Epithelial cell of esophagus (primary cell): ENCODE measurements at regions not wholly inside any gene's neighbourhood (a gene's known extent, or its start where the extent isn't known, plus 50 kb on each side); places are given as distances from the start of the nearest gene placed in this dataset.

Experiments used
- DNase-seq: peaks from one replicate; pipeline ENCODE4 v3.0.0; 2010; ENCODE audit warnings: low read depth
- H3K4me3 ChIP-seq: 2 replicates; pipeline ENCODE4 v1.5.1; 2011; ENCODE audit warnings: mild to moderate bottlenecking, low read length, control low read depth
- CTCF ChIP-seq: IDR thresholded peaks from 2 replicates; pipeline ENCODE4 v1.5.1; 2011; ENCODE audit warnings: low read depth, mild to moderate bottlenecking, low read length, control low read depth, inconsistent platforms; ENCODE audit not compliant: insufficient read depth; ENCODE audit errors: missing control alignments

- no peak for DNase-seq
- no peak overlapping the region for H3K4me3 ChIP-seq
- TF ChIP-seq CTCF = no peak
These were observed 1120.2 kb downstream of the ARAP2 start for GRCh38 chr4:35124106-35124505.

- DNase-seq = peak; percentile 48
- TF ChIP-seq CTCF = no peak
- no peak overlapping the region for H3K4me3 ChIP-seq
These were observed 1118.2 kb downstream of the ARAP2 start for GRCh38 chr4:35125995-35126712.

- peak; percentile 23 for DNase-seq
- no peak for TF ChIP-seq CTCF
These were observed 1105.9 kb downstream of the ARAP2 start for GRCh38 chr4:35138449-35138848.

GRCh38 chr4:35147761-35148160 lies 1096.6 kb downstream of the ARAP2 start:
- no peak for DNase-seq
- TF ChIP-seq CTCF = no peak
- no peak overlapping the region for H3K4me3 ChIP-seq

More at GRCh38 chr4:35138449-35138848, 1105.9 kb downstream of the ARAP2 start:
- no peak overlapping the region for H3K4me3 ChIP-seq

GRCh38 chr4:35151816-35152572 lies 1092.3 kb downstream of the ARAP2 start:
- DNase-seq = peak; percentile 58
- peak; percentile 70 for TF ChIP-seq CTCF

GRCh38 chr4:35163168-35163567 lies 1081.1 kb downstream of the ARAP2 start:
- no peak for TF ChIP-seq CTCF
- no peak for DNase-seq
- no peak overlapping the region for H3K4me3 ChIP-seq

More at GRCh38 chr4:35151816-35152572, 1092.3 kb downstream of the ARAP2 start:
- H3K4me3 ChIP-seq = no peak overlapping the region
